Neural cell (in vitro differentiated cells): ENCODE measurements at regions not wholly inside any gene's neighbourhood (a gene's known extent, or its start where the extent isn't known, plus 50 kb on each side); places are given as distances from the start of the nearest gene placed in this dataset.

Experiments
- H2AFZ ChIP-seq: fragments of 200-600, 300-800 bp; sonication (generic), shearing (Covaris generic); 2 replicates; pipeline ENCODE4 v1.6.0; 2014; ENCODE audit warnings: low read depth, mild to moderate bottlenecking, antibody characterized with exemption, low read length, moderate library complexity
- H3F3A ChIP-seq: fragments of 200-600 bp; shearing (Covaris generic); 2 replicates; pipeline ENCODE4 v1.6.1; 2016; ENCODE audit warnings: mild to moderate bottlenecking, moderate library complexity, mixed read lengths, antibody characterized with exemption, low read length; ENCODE audit not compliant: insufficient read depth, poor library complexity, severe bottlenecking
- H3K27ac ChIP-seq: fragments of 200-600, 300-800 bp; sonication (generic), shearing (Covaris generic); 2 replicates; pipeline ENCODE4 v1.5.1; 2014; ENCODE audit warnings: mild to moderate bottlenecking, low read length, moderate library complexity
- H3K27me3 ChIP-seq: fragments of 300-800, 200-600 bp; sonication (generic), shearing (Covaris generic); 2 replicates; pipeline ENCODE4 v1.6.0; 2014; ENCODE audit warnings: mild to moderate bottlenecking, low read depth, low read length, moderate library complexity; ENCODE audit not compliant: insufficient read depth
- H3K36me3 ChIP-seq: fragments of 300-800, 200-600 bp; sonication (generic), shearing (Covaris generic); 2 replicates; pipeline ENCODE4 v1.5.1; 2014; ENCODE audit warnings: mild to moderate bottlenecking, antibody characterized with exemption, low read length, moderate library complexity; ENCODE audit not compliant: insufficient read depth
- H3K4me2 ChIP-seq: fragments of 300-800, 200-600 bp; sonication (generic), shearing (Covaris generic); 2 replicates; pipeline ENCODE4 v1.6.0; 2014; ENCODE audit warnings: mild to moderate bottlenecking, low read length
- H3K4me3 ChIP-seq: fragments of 300-800, 200-600 bp; sonication (generic), shearing (Covaris generic); 2 replicates; pipeline ENCODE4 v1.5.1; 2014; ENCODE audit warnings: mild to moderate bottlenecking, low read length, moderate library complexity
- H3K79me2 ChIP-seq: fragments of 200-600 bp; shearing (Covaris generic); replicated peaks from 2 replicates; pipeline ENCODE4 v1.6.0; 2014; ENCODE audit warnings: mild to moderate bottlenecking, low read length, moderate library complexity; ENCODE audit not compliant: insufficient read depth
- H3K9ac ChIP-seq: fragments of 300-800, 200-600 bp; sonication (generic), shearing (Covaris generic); 2 replicates; pipeline ENCODE4 v1.6.1; 2016; ENCODE audit warnings: mild to moderate bottlenecking, low read length, mixed read lengths
- H3K9me2 ChIP-seq: fragments of 200-600 bp; shearing (Covaris generic); 2 replicates; pipeline ENCODE4 v1.6.1; 2016; ENCODE audit warnings: mild to moderate bottlenecking, low read length, mixed read lengths; ENCODE audit not compliant: insufficient read depth
- H3K9me3 ChIP-seq: fragments of 200-600, 300-800 bp; sonication (generic), shearing (Covaris generic); 2 replicates; pipeline ENCODE4 v1.6.1; 2016; ENCODE audit warnings: mild to moderate bottlenecking, mixed run types, low read length, moderate library complexity, mixed read lengths
- H4K20me1 ChIP-seq: fragments of 200-600 bp; shearing (Covaris generic); 2 replicates; pipeline ENCODE4 v1.6.1; 2016; ENCODE audit warnings: mild to moderate bottlenecking, mixed run types; ENCODE audit not compliant: insufficient read depth
- EP300 ChIP-seq: fragments of 450-650 bp; conservative IDR thresholded peaks from 2 replicates; pipeline ENCODE4 v1.6.1; 2014; ENCODE audit warnings: antibody characterized with exemption, mild to moderate bottlenecking, moderate library complexity; ENCODE audit not compliant: poor library complexity, severe bottlenecking
- EZH2 ChIP-seq: fragments of 200-600, 300-800 bp; shearing (Covaris generic), sonication (generic); IDR thresholded peaks from 2 replicates; pipeline ENCODE4 v1.6.1; 2014; ENCODE audit warnings: antibody characterized with exemption, low read length, borderline replicate concordance, mild to moderate bottlenecking; ENCODE audit not compliant: insufficient read depth, poor library complexity, severe bottlenecking
- MXI1 ChIP-seq: fragments of 450-650 bp; conservative IDR thresholded peaks from 2 replicates; pipeline ENCODE4 v1.6.1; 2014; ENCODE audit warnings: antibody characterized with exemption, mild to moderate bottlenecking; ENCODE audit not compliant: poor library complexity, severe bottlenecking
- POLR2AphosphoS5 ChIP-seq: IDR thresholded peaks from 2 replicates; pipeline ENCODE4 v1.6.1; 2012
- RAD21 ChIP-seq: fragments of 450-650 bp; conservative IDR thresholded peaks from 2 replicates; pipeline ENCODE4 v1.6.1; 2014; ENCODE audit warnings: antibody characterized with exemption, mild to moderate bottlenecking, moderate library complexity
- SMC3 ChIP-seq: fragments of 450-650 bp; conservative IDR thresholded peaks from 2 replicates; pipeline ENCODE4 v1.6.1; 2014; ENCODE audit warnings: antibody characterized with exemption, mild to moderate bottlenecking, moderate library complexity; ENCODE audit not compliant: poor library complexity
- TAF1 ChIP-seq: IDR thresholded peaks from 2 replicates; pipeline ENCODE4 v1.6.1; 2012; ENCODE audit warnings: low read depth
- TF ChIP-seq, protein P1 (sequence below): IDR thresholded peaks from 2 replicates; pipeline ENCODE4 v1.6.1; 2012; ENCODE audit warnings: borderline replicate concordance
- TF ChIP-seq, protein P2 (sequence below): fragments of 450-650 bp; IDR thresholded peaks from 2 replicates; pipeline ENCODE4 v1.5.1; 2014; ENCODE audit warnings: antibody characterized with exemption, mild to moderate bottlenecking, moderate library complexity; ENCODE audit not compliant: poor library complexity, severe bottlenecking

DNA sequence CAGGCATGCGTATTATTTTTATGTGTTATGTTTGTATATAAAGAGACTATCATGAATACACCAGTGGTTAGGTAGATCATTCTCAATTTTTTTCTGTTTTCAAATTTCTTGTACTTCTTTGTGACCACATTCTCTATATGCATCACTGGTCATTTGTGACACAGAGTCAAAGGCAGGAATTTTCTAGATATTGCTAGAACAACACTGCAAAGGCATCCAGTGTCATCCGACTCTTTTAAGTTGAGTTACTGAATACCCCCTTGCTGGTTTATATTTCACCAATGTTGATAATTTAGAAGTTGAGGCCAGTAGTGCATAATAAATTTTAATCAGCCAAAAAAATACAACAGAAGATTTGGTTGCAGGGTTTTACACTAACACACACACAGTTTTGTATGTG is 351.8 kb downstream of the CASP12 start:
- no peak overlapping the region for H3K9ac ChIP-seq
- H3K9me2 ChIP-seq = no peaks in the 10 kb centered on the region
- H3F3A ChIP-seq = no peaks in the 10 kb centered on the region
- H3K36me3 ChIP-seq = no peaks in the 10 kb centered on the region
- H3K27me3 ChIP-seq = no peaks in the 10 kb centered on the region
- no peak for TF ChIP-seq EP300
- no peak for TF ChIP-seq POLR2AphosphoS5
- no peak for TF ChIP-seq MXI1
- TF ChIP-seq EZH2 = no peak
- TF ChIP-seq TAF1 = no peak
- no peak for TF ChIP-seq RAD21
- TF ChIP-seq, protein P1, sequence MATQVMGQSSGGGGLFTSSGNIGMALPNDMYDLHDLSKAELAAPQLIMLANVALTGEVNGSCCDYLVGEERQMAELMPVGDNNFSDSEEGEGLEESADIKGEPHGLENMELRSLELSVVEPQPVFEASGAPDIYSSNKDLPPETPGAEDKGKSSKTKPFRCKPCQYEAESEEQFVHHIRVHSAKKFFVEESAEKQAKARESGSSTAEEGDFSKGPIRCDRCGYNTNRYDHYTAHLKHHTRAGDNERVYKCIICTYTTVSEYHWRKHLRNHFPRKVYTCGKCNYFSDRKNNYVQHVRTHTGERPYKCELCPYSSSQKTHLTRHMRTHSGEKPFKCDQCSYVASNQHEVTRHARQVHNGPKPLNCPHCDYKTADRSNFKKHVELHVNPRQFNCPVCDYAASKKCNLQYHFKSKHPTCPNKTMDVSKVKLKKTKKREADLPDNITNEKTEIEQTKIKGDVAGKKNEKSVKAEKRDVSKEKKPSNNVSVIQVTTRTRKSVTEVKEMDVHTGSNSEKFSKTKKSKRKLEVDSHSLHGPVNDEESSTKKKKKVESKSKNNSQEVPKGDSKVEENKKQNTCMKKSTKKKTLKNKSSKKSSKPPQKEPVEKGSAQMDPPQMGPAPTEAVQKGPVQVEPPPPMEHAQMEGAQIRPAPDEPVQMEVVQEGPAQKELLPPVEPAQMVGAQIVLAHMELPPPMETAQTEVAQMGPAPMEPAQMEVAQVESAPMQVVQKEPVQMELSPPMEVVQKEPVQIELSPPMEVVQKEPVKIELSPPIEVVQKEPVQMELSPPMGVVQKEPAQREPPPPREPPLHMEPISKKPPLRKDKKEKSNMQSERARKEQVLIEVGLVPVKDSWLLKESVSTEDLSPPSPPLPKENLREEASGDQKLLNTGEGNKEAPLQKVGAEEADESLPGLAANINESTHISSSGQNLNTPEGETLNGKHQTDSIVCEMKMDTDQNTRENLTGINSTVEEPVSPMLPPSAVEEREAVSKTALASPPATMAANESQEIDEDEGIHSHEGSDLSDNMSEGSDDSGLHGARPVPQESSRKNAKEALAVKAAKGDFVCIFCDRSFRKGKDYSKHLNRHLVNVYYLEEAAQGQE = no peak
- TF ChIP-seq, protein P2, sequence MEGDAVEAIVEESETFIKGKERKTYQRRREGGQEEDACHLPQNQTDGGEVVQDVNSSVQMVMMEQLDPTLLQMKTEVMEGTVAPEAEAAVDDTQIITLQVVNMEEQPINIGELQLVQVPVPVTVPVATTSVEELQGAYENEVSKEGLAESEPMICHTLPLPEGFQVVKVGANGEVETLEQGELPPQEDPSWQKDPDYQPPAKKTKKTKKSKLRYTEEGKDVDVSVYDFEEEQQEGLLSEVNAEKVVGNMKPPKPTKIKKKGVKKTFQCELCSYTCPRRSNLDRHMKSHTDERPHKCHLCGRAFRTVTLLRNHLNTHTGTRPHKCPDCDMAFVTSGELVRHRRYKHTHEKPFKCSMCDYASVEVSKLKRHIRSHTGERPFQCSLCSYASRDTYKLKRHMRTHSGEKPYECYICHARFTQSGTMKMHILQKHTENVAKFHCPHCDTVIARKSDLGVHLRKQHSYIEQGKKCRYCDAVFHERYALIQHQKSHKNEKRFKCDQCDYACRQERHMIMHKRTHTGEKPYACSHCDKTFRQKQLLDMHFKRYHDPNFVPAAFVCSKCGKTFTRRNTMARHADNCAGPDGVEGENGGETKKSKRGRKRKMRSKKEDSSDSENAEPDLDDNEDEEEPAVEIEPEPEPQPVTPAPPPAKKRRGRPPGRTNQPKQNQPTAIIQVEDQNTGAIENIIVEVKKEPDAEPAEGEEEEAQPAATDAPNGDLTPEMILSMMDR = no peak
- no peak for TF ChIP-seq SMC3
- no peaks in the 10 kb centered on the region for H3K79me2 ChIP-seq
- no peak overlapping the region for H3K27ac ChIP-seq
- H4K20me1 ChIP-seq = no peaks in the 10 kb centered on the region
- H3K4me3 ChIP-seq = no peak overlapping the region
- no peak overlapping the region for H3K4me2 ChIP-seq
- no peaks in the 10 kb centered on the region for H3K9me3 ChIP-seq
- H2AFZ ChIP-seq = no peak overlapping the region

GRCh38 chr11:104541701-104542100 is 356.6 kb downstream of the CASP12 start:
- Histone ChIP-seq H4K20me1 (no peaks in the 10 kb centered on the region), H3K79me2 (no peaks in the 10 kb centered on the region), H3K4me3 (no peak overlapping the region), H3K27me3 (no peaks in the 10 kb centered on the region), H3K9ac (no peak overlapping the region), H2AFZ (no peak overlapping the region), H3K9me2 (no peaks in the 10 kb centered on the region), H3K4me2 (no peak overlapping the region), H3K9me3 (no peaks in the 10 kb centered on the region), H3F3A (no peaks in the 10 kb centered on the region), H3K36me3 (no peaks in the 10 kb centered on the region), H3K27ac (no peak overlapping the region)
- no peak for TF ChIP-seq RAD21
- no peak for TF ChIP-seq SMC3
- TF ChIP-seq, protein P1 = no peak
- TF ChIP-seq, protein P2 = no peak
- no peak for TF ChIP-seq POLR2AphosphoS5
- TF ChIP-seq EZH2 = no peak
- no peak for TF ChIP-seq MXI1
- TF ChIP-seq TAF1 = no peak
- TF ChIP-seq EP300 = no peak
